Lung (tissue), 11 donors: ENCODE measurements at regions not wholly inside any gene's neighbourhood (a gene's known extent, or its start where the extent isn't known, plus 50 kb on each side); places are given as distances from the start of the nearest gene placed in this dataset.
A peak's percentile ranks its signal among the peaks of the same experiment; 100 is the strongest.

ENCODE experiments used
- ATAC-seq: fragments of 200-7000 bp; cut with Tn5 transposase; one replicate; pipeline ENCODE4 v1.9.1; 2020; ENCODE audit warnings: moderate number of reproducible peaks; ENCODE audit not compliant: insufficient read depth, low FRiP score
- DNase-seq, 3 donors: peaks; one replicate each; pipeline ENCODE4 v3.0.0-alpha.2; 2013 to 2017
- H3K27ac ChIP-seq, 2 donors: one replicate each; pipeline ENCODE4 v1.5.1; 2013; ENCODE audit warnings: mild to moderate bottlenecking in 2 of 2, moderate library complexity in 2 of 2, control low read depth in 1 of 2, inconsistent platforms in 1 of 2, low read depth in 1 of 2, low read length in 1 of 2
- H3K27me3 ChIP-seq, 3 donors: one replicate each; pipeline ENCODE4 v1.5.1; 2013; ENCODE audit warnings: low read length in 2 of 3; ENCODE audit not compliant: control insufficient read depth in 3 of 3, insufficient read depth in 3 of 3
- H3K36me3 ChIP-seq, 4 donors: one replicate each; pipeline ENCODE4 v1.5.1; 2013; ENCODE audit warnings: low read length in 4 of 4, mild to moderate bottlenecking in 1 of 4, moderate library complexity in 1 of 4; ENCODE audit not compliant: control insufficient read depth in 4 of 4, insufficient read depth in 4 of 4
- H3K4me1 ChIP-seq, 5 donors: one replicate each; pipeline ENCODE4 v1.5.1; 2013; ENCODE audit warnings: low read length in 5 of 5, mild to moderate bottlenecking in 2 of 5, moderate library complexity in 1 of 5; ENCODE audit not compliant: control insufficient read depth in 5 of 5, insufficient read depth in 5 of 5
- H3K4me3 ChIP-seq: one replicate; pipeline ENCODE4 v1.5.1; 2013; ENCODE audit warnings: mild to moderate bottlenecking, control low read depth, moderate library complexity
- H3K9ac ChIP-seq, 2 donors: one replicate each; pipeline ENCODE4 v1.5.1; 2013; ENCODE audit warnings: low read length in 2 of 2, control low read depth in 1 of 2; ENCODE audit not compliant: insufficient read depth in 1 of 2
- H3K9me3 ChIP-seq, 4 donors: one replicate each; pipeline ENCODE4 v1.5.1; 2013; ENCODE audit warnings: low read length in 3 of 4, mild to moderate bottlenecking in 1 of 4, moderate library complexity in 1 of 4; ENCODE audit not compliant: control insufficient read depth in 4 of 4, insufficient read depth in 3 of 4
- CTCF ChIP-seq: IDR thresholded peaks from 2 replicates; pipeline ENCODE4 v1.5.1; 2012; ENCODE audit warnings: mild to moderate bottlenecking; ENCODE audit errors: control extremely low read depth, extremely low read depth
- WGBS, 2 donors: extraction: QIAGEN DNeasy Blood & Tissue Kit; methylation state at CpG; one replicate each; pipeline ENCODE4 v1.1.7; 2013; 5-methylcytosine and 5-hydroxymethylcytosine counted together
- donor health status: control.
- donor health status: control.
- donor health status: Bipolar disorder and iron deficiency.
- donor health status: healthy.
- donor health status: DM: yes; HTN: yes; CAD: no.

GRCh38 chr20:20894280-20894679 is 181.8 kb upstream of the RALGAPA2 start:
- no peak overlapping the region for H3K9ac ChIP-seq
- no peaks in the 10 kb centered on the region for H3K27me3 ChIP-seq
- peaks cover 0 to 3% (median 0%) of the 10 kb centered on the region in 4 donors for H3K9me3 ChIP-seq
- H3K27ac ChIP-seq: no peak overlapping the region
- ATAC-seq: no peak
- TF ChIP-seq CTCF: no peak
- 30 to 63% methylated on average over 3 of the region's 3 CpGs for WGBS, 2 donors
- peaks cover 0 to 19% (median 0%) of the 10 kb centered on the region in 5 donors for H3K4me1 ChIP-seq
- H3K36me3 ChIP-seq: no peaks in the 10 kb centered on the region
- peak in 1 of 3 donors; percentile 6 for DNase-seq
- H3K4me3 ChIP-seq: no peak overlapping the region

GRCh38 chr20:20892328-20892727 is 179.9 kb upstream of the RALGAPA2 start:
- Histone ChIP-seq H3K4me3 (no peak overlapping the region), H3K36me3 (no peaks in the 10 kb centered on the region), H3K27ac (no peak overlapping the region), H3K9me3 (peaks cover 0 to 5% (median 0%) of the 10 kb centered on the region in 4 donors), H3K27me3 (peaks cover 0 to 2% (median 0%) of the 10 kb centered on the region in 3 donors), H3K4me1 (peaks cover 0 to 12% (median 0%) of the 10 kb centered on the region in 5 donors), H3K9ac (no peak overlapping the region)
- ATAC-seq: no peak
- TF ChIP-seq CTCF: no peak
- no peak for DNase-seq
- 78 to 81% methylated on average over 5 of the region's 5 CpGs for WGBS, 2 donors

- ATAC-seq: no peak
- Histone ChIP-seq H3K36me3 (no peaks in the 10 kb centered on the region), H3K27me3 (peaks cover 0 to 5% (median 0%) of the 10 kb centered on the region in 3 donors), H3K9me3 (peaks cover 0 to 6% (median 0%) of the 10 kb centered on the region in 4 donors), H3K4me3 (no peak overlapping the region), H3K4me1 (peaks cover 0 to 4% (median 0%) of the 10 kb centered on the region in 5 donors), H3K27ac (no peak overlapping the region), H3K9ac (no peak overlapping the region)
- no peak for TF ChIP-seq CTCF
- 89 to 91% methylated on average over 6 of the region's 6 CpGs for WGBS, 2 donors
- DNase-seq: no peak
Measured at GRCh38 chr20:20890751-20891150, 178.3 kb upstream of the RALGAPA2 start.

GRCh38 chr20:20888936-20889335 is 176.5 kb upstream of the RALGAPA2 start:
- no peak for TF ChIP-seq CTCF
- peaks cover 0 to 6% (median 0%) of the 10 kb centered on the region in 4 donors for H3K9me3 ChIP-seq
- WGBS, 2 donors: 52 to 57% methylated on average over 8 of the region's 8 CpGs
- H3K36me3 ChIP-seq: no peaks in the 10 kb centered on the region
- H3K27me3 ChIP-seq: peaks cover 0 to 5% (median 0%) of the 10 kb centered on the region in 3 donors
- ATAC-seq: no peak
- H3K4me1 ChIP-seq: no peaks in the 10 kb centered on the region
- no peak for DNase-seq
- no peak overlapping the region for H3K27ac ChIP-seq
- no peak overlapping the region for H3K9ac ChIP-seq
- H3K4me3 ChIP-seq: no peak overlapping the region
